ENCODE measurements at regions not wholly inside any gene's neighbourhood (a gene's known extent, or its start where the extent isn't known, plus 50 kb on each side); places are given as distances from the start of the nearest gene placed in this dataset.

- TF ChIP-seq CTCF (conservative IDR thresholded peaks at IDR 0.05; ENCODE audit: low read depth), result no peak
- DNase-seq (ENCODE audit: low spot score), result no peak
- H3K27ac ChIP-seq, result no peak overlapping the region
- POLR2A ChIA-PET (ENCODE audit: low non-redundant PET), result no interaction called here
- CTCF ChIA-PET, result no interaction called here
These were observed 262.5 kb downstream of the GXYLT1 start for GRCh38 chr12:41881891-41882805.

GRCh38 chr12:41869432-41869831 is 275.2 kb downstream of the GXYLT1 start:
- TF ChIP-seq CTCF (conservative IDR thresholded peaks at IDR 0.05; ENCODE audit: low read depth), result no peak
- no peak for DNase-seq (ENCODE audit: low spot score)
- ChIA-PET POLR2A (ENCODE audit: low non-redundant PET) (no interaction called here), CTCF (no interaction called here)
- H3K27ac ChIP-seq, result no peak overlapping the region

- CTCF ChIA-PET, result interaction anchor here (0.6 kb wide), 2 partner anchors 82 to 1292 kb away, joined by 3 to 4 read pairs; no protein-coding TSS in a partner anchor
- TF ChIP-seq CTCF (conservative IDR thresholded peaks at IDR 0.05; ENCODE audit: low read depth), result no peak
- POLR2A ChIA-PET (ENCODE audit: low non-redundant PET), result no interaction called here
- H3K27ac ChIP-seq, result no peak overlapping the region
- DNase-seq (ENCODE audit: low spot score), result no peak
These were observed 277.7 kb downstream of the GXYLT1 start for GRCh38 chr12:41866878-41867430.

- ChIA-PET POLR2A (ENCODE audit: low non-redundant PET) (no interaction called here), CTCF (no interaction called here)
- DNase-seq (ENCODE audit: low spot score), result no peak
- H3K27ac ChIP-seq, result no peak overlapping the region
- TF ChIP-seq CTCF (conservative IDR thresholded peaks at IDR 0.05; ENCODE audit: low read depth), result no peak
These were observed 288.4 kb downstream of the GXYLT1 start for GRCh38 chr12:41856228-41856627.

DNA sequence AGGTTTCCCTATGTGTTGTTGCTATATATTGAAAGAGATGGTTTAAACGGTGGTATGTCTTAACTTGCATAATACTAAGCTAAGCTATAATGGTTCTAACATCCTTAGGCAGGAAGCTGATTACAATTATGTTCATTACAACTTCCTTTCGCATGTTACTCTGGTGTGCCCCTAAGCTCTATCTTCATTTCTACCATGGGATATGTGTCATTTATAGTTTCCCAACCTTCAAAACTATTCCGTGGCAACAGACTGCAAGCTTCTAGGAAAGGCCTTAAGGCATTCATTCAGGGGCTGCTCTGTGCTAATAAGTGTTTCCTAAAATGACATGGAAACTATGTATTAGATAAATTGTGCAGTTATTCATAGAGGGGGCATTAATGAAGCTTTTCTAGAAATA is 294.6 kb downstream of the GXYLT1 start:
- TF ChIP-seq CTCF (conservative IDR thresholded peaks at IDR 0.05; ENCODE audit: low read depth), result no peak
- H3K27ac ChIP-seq, result no peak overlapping the region
- CTCF ChIA-PET, result interaction anchor here (0.6 kb wide), 2 partner anchors 12 to 244 kb away, joined by 3 read pairs; no protein-coding TSS in a partner anchor
- POLR2A ChIA-PET (ENCODE audit: low non-redundant PET), result no interaction called here
- DNase-seq (ENCODE audit: low spot score), result no peak

DNA sequence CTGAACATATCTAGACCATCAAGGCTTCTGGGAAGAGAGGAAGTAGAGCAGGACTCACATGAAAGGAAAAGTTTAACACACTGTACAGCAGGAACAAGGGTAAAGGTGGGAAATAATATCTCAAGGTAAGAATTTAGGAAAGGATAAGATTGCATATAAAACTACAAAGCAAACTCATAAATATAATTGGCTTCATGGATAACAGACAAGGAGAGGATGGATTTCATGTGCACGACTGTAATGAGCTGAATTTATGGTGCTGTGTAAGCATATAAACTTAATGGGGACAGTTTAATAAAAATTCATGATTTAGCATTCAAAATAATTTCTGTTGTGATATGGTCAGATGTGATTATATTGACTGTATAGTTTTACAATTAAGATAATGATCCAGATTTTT is 298.0 kb downstream of the GXYLT1 start:
- ChIA-PET CTCF (no interaction called here), POLR2A (ENCODE audit: low non-redundant PET) (no interaction called here)
- no peak overlapping the region for H3K27ac ChIP-seq
- DNase-seq (ENCODE audit: low spot score), result no peak
- no peak for TF ChIP-seq CTCF (conservative IDR thresholded peaks at IDR 0.05; ENCODE audit: low read depth)
